Suppressor macrophage (primary cell): ENCODE measurements at regions not wholly inside any gene's neighbourhood (a gene's known extent, or its start where the extent isn't known, plus 50 kb on each side); places are given as distances from the start of the nearest gene placed in this dataset.
A peak's percentile ranks its signal among the peaks of the same experiment; 100 is the strongest.

Experiments used
- DNase-seq, 4 experiments: peaks; one replicate each; pipeline ENCODE4 v3.0.0-alpha.2; 2020 to 2022

- DNase-seq = no peak
Measured at GRCh38 chr4:162343967-162344366, 180.2 kb upstream of the FSTL5 start.

- no peak for DNase-seq
Measured at GRCh38 chr4:162341533-162341932, 177.7 kb upstream of the FSTL5 start.

- no peak for DNase-seq
Measured at GRCh38 chr4:162323919-162324318, 160.1 kb upstream of the FSTL5 start.

- no peak for DNase-seq
Measured at GRCh38 chr4:162322054-162322453, 158.3 kb upstream of the FSTL5 start.

- DNase-seq = no peak
Measured at GRCh38 chr4:162285753-162286152, 122.0 kb upstream of the FSTL5 start.

GRCh38 chr4:162282684-162283083, 118.9 kb upstream of the FSTL5 start:
- DNase-seq = no peak

- DNase-seq = peak; percentile 66 to 85 (median 78)
Measured at GRCh38 chr4:162274354-162274753, 110.6 kb upstream of the FSTL5 start.

GRCh38 chr4:162272215-162272614, 108.4 kb upstream of the FSTL5 start:
- no peak for DNase-seq

- no peak for DNase-seq
Measured at GRCh38 chr4:162268911-162269310, 105.1 kb upstream of the FSTL5 start.

GRCh38 chr4:162265802-162266201, 102.0 kb upstream of the FSTL5 start:
- DNase-seq = no peak

- no peak for DNase-seq
Measured at GRCh38 chr4:162245051-162245450, 81.3 kb upstream of the FSTL5 start.

- DNase-seq = no peak
Measured at GRCh38 chr4:162241857-162242256, 78.1 kb upstream of the FSTL5 start.

- DNase-seq = no peak
Measured at GRCh38 chr4:162239992-162240769, 76.4 kb upstream of the FSTL5 start.

GRCh38 chr4:162237676-162238075, 73.9 kb upstream of the FSTL5 start:
- DNase-seq = no peak

GRCh38 chr4:162234595-162234994, 70.8 kb upstream of the FSTL5 start:
- no peak for DNase-seq

- no peak for DNase-seq
Measured at GRCh38 chr4:162232349-162232748, 68.5 kb upstream of the FSTL5 start.

- DNase-seq = no peak
Measured at GRCh38 chr4:162229670-162230069, 65.9 kb upstream of the FSTL5 start.

- DNase-seq = no peak
Measured at GRCh38 chr4:162221148-162221547, 57.3 kb upstream of the FSTL5 start.
